GM10248 (cell line): ENCODE measurements at regions not wholly inside any gene's neighbourhood (a gene's known extent, or its start where the extent isn't known, plus 50 kb on each side); places are given as distances from the start of the nearest gene placed in this dataset.

Experiments used
- CTCF ChIA-PET: fragments of 300-600 bp; sonication (Branson Sonifier 250); formaldehyde crosslinking; extraction: SDS; loops from one replicate; lab custom pipeline; 2021; ENCODE audit warnings: antibody characterized with exemption; lab: Yijun Ruan, JAX
- POLR2A ChIA-PET: fragments of 350-650 bp; sonication (Branson Sonifier 250); formaldehyde crosslinking; extraction: SDS; loops from one replicate; lab custom pipeline; 2020; ENCODE audit warnings: antibody characterized with exemption; lab: Yijun Ruan, JAX
- DNase-seq: peaks from one replicate; pipeline ENCODE4 v3.0.0; 2012; ENCODE audit errors: extremely low spot score
- CTCF ChIP-seq: IDR thresholded peaks from 2 replicates; pipeline ENCODE4 v1.5.1; 2012; ENCODE audit warnings: mild to moderate bottlenecking, low read depth; ENCODE audit errors: extremely low read depth, missing control alignments, control extremely low read depth

GRCh38 chr3:17951241-17951640, 208.8 kb upstream of the TBC1D5 start:
- DNase-seq: no peak
- ChIA-PET CTCF (interaction anchor here (1.1 kb wide), 1 partner anchor 11 kb away, joined by 3 read pairs; no protein-coding TSS in a partner anchor), POLR2A (no interaction called here)
- no peak for TF ChIP-seq CTCF

DNA sequence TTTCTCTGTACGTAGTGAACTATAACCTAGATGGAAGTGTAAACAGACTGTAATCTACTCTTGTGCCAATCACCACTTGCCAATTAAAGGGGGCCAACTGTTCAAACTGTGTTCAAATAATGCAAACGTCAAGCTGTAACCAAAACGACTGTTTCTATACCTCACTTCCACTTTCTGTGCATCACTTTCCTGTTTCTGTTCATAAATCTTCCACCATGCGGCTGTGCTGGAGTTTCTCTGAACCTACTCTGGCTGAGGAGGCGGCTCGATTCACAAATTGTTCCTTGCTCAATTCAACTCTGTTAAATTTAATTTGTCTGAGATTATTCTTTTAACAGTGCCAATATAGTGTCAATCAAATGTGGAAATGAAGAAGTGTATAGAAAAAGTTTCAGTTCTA, 206.7 kb upstream of the TBC1D5 start:
- ChIA-PET CTCF (interaction anchor here (1.9 kb wide), 1 partner anchor 9 kb away, joined by 5 read pairs; no protein-coding TSS in a partner anchor), POLR2A (no interaction called here)
- TF ChIP-seq CTCF: no peak
- DNase-seq: no peak

GRCh38 chr3:17947833-17948232, 205.4 kb upstream of the TBC1D5 start:
- ChIA-PET POLR2A (no interaction called here), CTCF (no interaction called here)
- DNase-seq: no peak
- no peak for TF ChIP-seq CTCF

DNA sequence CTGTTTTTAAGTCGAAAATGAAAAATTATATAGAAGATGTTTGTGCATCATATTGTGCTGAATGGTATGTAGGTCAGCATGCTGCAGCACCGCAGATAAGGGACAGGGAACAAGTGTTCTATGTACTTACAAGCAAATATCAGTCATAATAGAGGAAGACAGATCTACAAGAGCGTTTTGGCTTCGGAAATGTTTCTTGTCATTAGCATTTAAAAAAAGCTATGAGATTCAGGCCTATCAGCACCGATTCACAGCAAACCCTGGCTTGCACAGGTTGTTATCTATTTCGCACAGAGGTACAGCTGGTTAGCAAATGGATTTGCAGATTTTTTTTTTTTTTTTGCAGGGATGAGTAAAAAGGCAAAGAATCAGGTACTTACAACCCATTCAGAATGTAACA, 204.2 kb upstream of the TBC1D5 start:
- ChIA-PET POLR2A (no interaction called here), CTCF (no interaction called here)
- no peak for DNase-seq
- TF ChIP-seq CTCF: no peak

DNA sequence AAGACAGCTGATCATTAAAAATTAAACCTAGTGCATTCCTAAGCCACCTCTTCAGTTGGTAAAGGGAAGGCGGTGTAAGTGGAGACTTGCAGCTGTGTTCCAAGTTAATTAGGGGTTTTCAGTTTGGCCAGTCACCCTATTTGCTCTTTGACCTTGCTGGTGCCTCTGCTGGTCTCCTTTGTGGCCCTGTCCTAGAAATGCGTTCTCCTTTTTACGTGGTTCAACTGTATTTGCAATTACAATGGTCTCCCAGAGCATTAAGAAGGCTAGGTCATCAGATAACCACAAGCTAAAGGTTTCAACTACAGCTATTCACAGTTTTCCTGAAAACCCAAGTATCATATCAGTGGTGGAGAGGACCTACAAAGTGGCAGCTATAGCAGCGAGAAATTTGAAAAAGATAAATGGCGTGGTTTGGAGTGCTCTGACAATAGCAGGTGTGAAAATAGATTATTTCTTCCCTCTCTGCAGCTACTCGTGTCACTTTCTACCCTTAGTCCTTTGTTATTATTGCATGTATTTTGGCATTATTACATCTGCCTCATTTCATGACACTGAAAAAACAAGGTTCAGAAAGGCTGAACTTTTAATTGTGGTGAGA, 203.5 kb upstream of the TBC1D5 start:
- ChIA-PET POLR2A (no interaction called here), CTCF (interaction anchor here (1.2 kb wide), 1 partner anchor 11 kb away, joined by 3 read pairs; no protein-coding TSS in a partner anchor)
- DNase-seq: no peak
- TF ChIP-seq CTCF: no peak

GRCh38 chr3:17945018-17945798, 202.8 kb upstream of the TBC1D5 start:
- CTCF ChIA-PET: interaction anchor here (1.2 kb wide), 1 partner anchor 10 kb away, joined by 3 read pairs; no protein-coding TSS in a partner anchor
- no peak for DNase-seq

More at GRCh38 chr3:17945018-17945798, 202.8 kb upstream of the TBC1D5 start:
- POLR2A ChIA-PET: no interaction called here
- no peak for TF ChIP-seq CTCF
